ENCODE measurements at regions not wholly inside any gene's neighbourhood (a gene's known extent, or its start where the extent isn't known, plus 50 kb on each side); places are given as distances from the start of the nearest gene placed in this dataset.

GRCh38 chr11:129694538-129694937 lies 121.1 kb upstream of the TMEM45B start:
- TF ChIP-seq POLR2AphosphoS5 (IDR thresholded peaks at IDR 0.05) (no peak), CTCF (IDR thresholded peaks at IDR 0.05) (no peak)
